ENCODE measurements at regions not wholly inside any gene's neighbourhood (a gene's known extent, or its start where the extent isn't known, plus 50 kb on each side); places are given as distances from the start of the nearest gene placed in this dataset.

- TF ChIP-seq EZH2phosphoT487 (IDR thresholded peaks at IDR 0.05; ENCODE audit: insufficient read depth, low read depth) = no peak
- no peak for TF ChIP-seq EZH2 (IDR thresholded peaks at IDR 0.05; ENCODE audit: insufficient read depth, poor library complexity, severe bottlenecking)
Measured at GRCh38 chr12:127556231-127556886, 710.6 kb upstream of the TMEM132C start.

Data from GM23248 (cell line).